Neural cell (in vitro differentiated cells): ENCODE measurements at regions not wholly inside any gene's neighbourhood (a gene's known extent, or its start where the extent isn't known, plus 50 kb on each side); places are given as distances from the start of the nearest gene placed in this dataset.

Experiments used
- H2AFZ ChIP-seq: fragments of 200-600, 300-800 bp; sonication (generic), shearing (Covaris generic); 2 replicates; pipeline ENCODE4 v1.6.0; 2014; ENCODE audit warnings: low read depth, mild to moderate bottlenecking, antibody characterized with exemption, low read length, moderate library complexity
- H3F3A ChIP-seq: fragments of 200-600 bp; shearing (Covaris generic); 2 replicates; pipeline ENCODE4 v1.6.1; 2016; ENCODE audit warnings: mild to moderate bottlenecking, moderate library complexity, mixed read lengths, antibody characterized with exemption, low read length; ENCODE audit not compliant: insufficient read depth, poor library complexity, severe bottlenecking
- H3K27ac ChIP-seq: fragments of 200-600, 300-800 bp; sonication (generic), shearing (Covaris generic); 2 replicates; pipeline ENCODE4 v1.5.1; 2014; ENCODE audit warnings: mild to moderate bottlenecking, low read length, moderate library complexity
- H3K27me3 ChIP-seq: fragments of 300-800, 200-600 bp; sonication (generic), shearing (Covaris generic); 2 replicates; pipeline ENCODE4 v1.6.0; 2014; ENCODE audit warnings: mild to moderate bottlenecking, low read depth, low read length, moderate library complexity; ENCODE audit not compliant: insufficient read depth
- H3K36me3 ChIP-seq: fragments of 300-800, 200-600 bp; sonication (generic), shearing (Covaris generic); 2 replicates; pipeline ENCODE4 v1.5.1; 2014; ENCODE audit warnings: mild to moderate bottlenecking, antibody characterized with exemption, low read length, moderate library complexity; ENCODE audit not compliant: insufficient read depth
- H3K4me2 ChIP-seq: fragments of 300-800, 200-600 bp; sonication (generic), shearing (Covaris generic); 2 replicates; pipeline ENCODE4 v1.6.0; 2014; ENCODE audit warnings: mild to moderate bottlenecking, low read length
- H3K4me3 ChIP-seq: fragments of 300-800, 200-600 bp; sonication (generic), shearing (Covaris generic); 2 replicates; pipeline ENCODE4 v1.5.1; 2014; ENCODE audit warnings: mild to moderate bottlenecking, low read length, moderate library complexity
- H3K79me2 ChIP-seq: fragments of 200-600 bp; shearing (Covaris generic); replicated peaks from 2 replicates; pipeline ENCODE4 v1.6.0; 2014; ENCODE audit warnings: mild to moderate bottlenecking, low read length, moderate library complexity; ENCODE audit not compliant: insufficient read depth
- H3K9ac ChIP-seq: fragments of 300-800, 200-600 bp; sonication (generic), shearing (Covaris generic); 2 replicates; pipeline ENCODE4 v1.6.1; 2016; ENCODE audit warnings: mild to moderate bottlenecking, low read length, mixed read lengths
- H3K9me2 ChIP-seq: fragments of 200-600 bp; shearing (Covaris generic); 2 replicates; pipeline ENCODE4 v1.6.1; 2016; ENCODE audit warnings: mild to moderate bottlenecking, low read length, mixed read lengths; ENCODE audit not compliant: insufficient read depth
- H3K9me3 ChIP-seq: fragments of 200-600, 300-800 bp; sonication (generic), shearing (Covaris generic); 2 replicates; pipeline ENCODE4 v1.6.1; 2016; ENCODE audit warnings: mild to moderate bottlenecking, mixed run types, low read length, moderate library complexity, mixed read lengths
- H4K20me1 ChIP-seq: fragments of 200-600 bp; shearing (Covaris generic); 2 replicates; pipeline ENCODE4 v1.6.1; 2016; ENCODE audit warnings: mild to moderate bottlenecking, mixed run types; ENCODE audit not compliant: insufficient read depth
- EP300 ChIP-seq: fragments of 450-650 bp; conservative IDR thresholded peaks from 2 replicates; pipeline ENCODE4 v1.6.1; 2014; ENCODE audit warnings: antibody characterized with exemption, mild to moderate bottlenecking, moderate library complexity; ENCODE audit not compliant: poor library complexity, severe bottlenecking
- EZH2 ChIP-seq: fragments of 200-600, 300-800 bp; shearing (Covaris generic), sonication (generic); IDR thresholded peaks from 2 replicates; pipeline ENCODE4 v1.6.1; 2014; ENCODE audit warnings: antibody characterized with exemption, low read length, borderline replicate concordance, mild to moderate bottlenecking; ENCODE audit not compliant: insufficient read depth, poor library complexity, severe bottlenecking
- MXI1 ChIP-seq: fragments of 450-650 bp; conservative IDR thresholded peaks from 2 replicates; pipeline ENCODE4 v1.6.1; 2014; ENCODE audit warnings: antibody characterized with exemption, mild to moderate bottlenecking; ENCODE audit not compliant: poor library complexity, severe bottlenecking
- POLR2AphosphoS5 ChIP-seq: IDR thresholded peaks from 2 replicates; pipeline ENCODE4 v1.6.1; 2012
- RAD21 ChIP-seq: fragments of 450-650 bp; conservative IDR thresholded peaks from 2 replicates; pipeline ENCODE4 v1.6.1; 2014; ENCODE audit warnings: antibody characterized with exemption, mild to moderate bottlenecking, moderate library complexity
- SMC3 ChIP-seq: fragments of 450-650 bp; conservative IDR thresholded peaks from 2 replicates; pipeline ENCODE4 v1.6.1; 2014; ENCODE audit warnings: antibody characterized with exemption, mild to moderate bottlenecking, moderate library complexity; ENCODE audit not compliant: poor library complexity
- TAF1 ChIP-seq: IDR thresholded peaks from 2 replicates; pipeline ENCODE4 v1.6.1; 2012; ENCODE audit warnings: low read depth
- TF ChIP-seq, protein P1 (sequence below): IDR thresholded peaks from 2 replicates; pipeline ENCODE4 v1.6.1; 2012; ENCODE audit warnings: borderline replicate concordance
- TF ChIP-seq, protein P2 (sequence below): fragments of 450-650 bp; IDR thresholded peaks from 2 replicates; pipeline ENCODE4 v1.5.1; 2014; ENCODE audit warnings: antibody characterized with exemption, mild to moderate bottlenecking, moderate library complexity; ENCODE audit not compliant: poor library complexity, severe bottlenecking

DNA sequence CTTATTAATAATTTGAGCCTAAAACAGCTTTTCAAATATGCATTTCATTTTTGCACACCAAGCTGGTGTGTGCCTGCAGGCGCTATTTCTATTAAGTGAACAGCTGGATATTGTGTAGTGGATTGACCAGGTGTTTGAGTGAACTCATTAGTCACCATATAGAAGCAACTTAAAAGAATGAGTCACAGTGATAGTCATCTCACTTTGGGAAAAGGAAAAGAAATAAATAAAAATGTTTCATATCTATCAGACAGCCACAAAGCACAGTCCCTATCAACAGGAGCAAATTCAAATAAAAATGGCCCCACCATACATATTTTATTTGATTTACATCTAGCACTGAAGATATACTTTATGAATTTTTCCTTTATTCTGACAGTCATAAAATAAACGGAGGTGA, 456.5 kb upstream of the CDH9 start:
- Histone ChIP-seq H3K27me3 (no peaks in the 10 kb centered on the region), H3K4me3 (no peak overlapping the region), H3K36me3 (no peaks in the 10 kb centered on the region), H3K9me2 (no peaks in the 10 kb centered on the region), H4K20me1 (no peaks in the 10 kb centered on the region), H3K9me3 (no peaks in the 10 kb centered on the region), H3K27ac (no peak overlapping the region), H2AFZ (no peak overlapping the region), H3F3A (no peaks in the 10 kb centered on the region), H3K4me2 (no peak overlapping the region), H3K9ac (no peak overlapping the region), H3K79me2 (no peaks in the 10 kb centered on the region)
- TF ChIP-seq RAD21 (no peak), SMC3 (no peak), TAF1 (no peak), EP300 (no peak), POLR2AphosphoS5 (no peak), MXI1 (no peak), EZH2 (no peak)
- TF ChIP-seq, protein P1, sequence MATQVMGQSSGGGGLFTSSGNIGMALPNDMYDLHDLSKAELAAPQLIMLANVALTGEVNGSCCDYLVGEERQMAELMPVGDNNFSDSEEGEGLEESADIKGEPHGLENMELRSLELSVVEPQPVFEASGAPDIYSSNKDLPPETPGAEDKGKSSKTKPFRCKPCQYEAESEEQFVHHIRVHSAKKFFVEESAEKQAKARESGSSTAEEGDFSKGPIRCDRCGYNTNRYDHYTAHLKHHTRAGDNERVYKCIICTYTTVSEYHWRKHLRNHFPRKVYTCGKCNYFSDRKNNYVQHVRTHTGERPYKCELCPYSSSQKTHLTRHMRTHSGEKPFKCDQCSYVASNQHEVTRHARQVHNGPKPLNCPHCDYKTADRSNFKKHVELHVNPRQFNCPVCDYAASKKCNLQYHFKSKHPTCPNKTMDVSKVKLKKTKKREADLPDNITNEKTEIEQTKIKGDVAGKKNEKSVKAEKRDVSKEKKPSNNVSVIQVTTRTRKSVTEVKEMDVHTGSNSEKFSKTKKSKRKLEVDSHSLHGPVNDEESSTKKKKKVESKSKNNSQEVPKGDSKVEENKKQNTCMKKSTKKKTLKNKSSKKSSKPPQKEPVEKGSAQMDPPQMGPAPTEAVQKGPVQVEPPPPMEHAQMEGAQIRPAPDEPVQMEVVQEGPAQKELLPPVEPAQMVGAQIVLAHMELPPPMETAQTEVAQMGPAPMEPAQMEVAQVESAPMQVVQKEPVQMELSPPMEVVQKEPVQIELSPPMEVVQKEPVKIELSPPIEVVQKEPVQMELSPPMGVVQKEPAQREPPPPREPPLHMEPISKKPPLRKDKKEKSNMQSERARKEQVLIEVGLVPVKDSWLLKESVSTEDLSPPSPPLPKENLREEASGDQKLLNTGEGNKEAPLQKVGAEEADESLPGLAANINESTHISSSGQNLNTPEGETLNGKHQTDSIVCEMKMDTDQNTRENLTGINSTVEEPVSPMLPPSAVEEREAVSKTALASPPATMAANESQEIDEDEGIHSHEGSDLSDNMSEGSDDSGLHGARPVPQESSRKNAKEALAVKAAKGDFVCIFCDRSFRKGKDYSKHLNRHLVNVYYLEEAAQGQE: no peak
- TF ChIP-seq, protein P2, sequence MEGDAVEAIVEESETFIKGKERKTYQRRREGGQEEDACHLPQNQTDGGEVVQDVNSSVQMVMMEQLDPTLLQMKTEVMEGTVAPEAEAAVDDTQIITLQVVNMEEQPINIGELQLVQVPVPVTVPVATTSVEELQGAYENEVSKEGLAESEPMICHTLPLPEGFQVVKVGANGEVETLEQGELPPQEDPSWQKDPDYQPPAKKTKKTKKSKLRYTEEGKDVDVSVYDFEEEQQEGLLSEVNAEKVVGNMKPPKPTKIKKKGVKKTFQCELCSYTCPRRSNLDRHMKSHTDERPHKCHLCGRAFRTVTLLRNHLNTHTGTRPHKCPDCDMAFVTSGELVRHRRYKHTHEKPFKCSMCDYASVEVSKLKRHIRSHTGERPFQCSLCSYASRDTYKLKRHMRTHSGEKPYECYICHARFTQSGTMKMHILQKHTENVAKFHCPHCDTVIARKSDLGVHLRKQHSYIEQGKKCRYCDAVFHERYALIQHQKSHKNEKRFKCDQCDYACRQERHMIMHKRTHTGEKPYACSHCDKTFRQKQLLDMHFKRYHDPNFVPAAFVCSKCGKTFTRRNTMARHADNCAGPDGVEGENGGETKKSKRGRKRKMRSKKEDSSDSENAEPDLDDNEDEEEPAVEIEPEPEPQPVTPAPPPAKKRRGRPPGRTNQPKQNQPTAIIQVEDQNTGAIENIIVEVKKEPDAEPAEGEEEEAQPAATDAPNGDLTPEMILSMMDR: no peak

DNA sequence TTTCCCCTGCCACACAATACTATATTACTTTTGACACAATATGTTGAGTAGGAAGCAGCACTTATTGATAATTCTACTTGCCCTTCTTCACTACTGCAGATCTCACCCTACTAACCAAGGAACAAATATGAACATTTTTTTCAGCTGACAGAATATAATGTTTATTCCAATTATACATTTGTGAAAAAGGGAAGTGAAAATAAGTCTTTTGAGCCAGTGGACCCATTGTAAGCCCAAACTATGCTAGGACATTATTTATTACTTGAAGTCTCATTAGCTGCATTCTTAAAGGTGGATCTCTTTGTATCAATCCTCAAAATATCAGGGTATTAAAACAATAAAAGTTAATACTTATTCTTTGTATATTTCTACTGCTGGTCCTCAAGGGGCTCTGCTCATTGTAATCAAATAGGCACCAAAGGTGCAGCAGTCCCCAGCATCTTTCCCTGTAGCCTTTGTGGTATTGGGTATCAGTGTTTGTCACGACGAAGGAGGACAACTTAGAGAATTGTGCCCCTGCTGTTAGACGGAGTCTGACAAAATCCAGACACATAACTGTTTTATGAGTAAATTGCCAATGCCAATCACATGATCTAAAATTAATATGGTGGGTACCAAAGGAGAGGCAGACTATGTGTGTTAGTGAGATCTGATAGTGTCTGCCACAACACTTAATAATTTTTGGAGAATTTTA, 453.5 kb upstream of the CDH9 start:
- H3K9me2 ChIP-seq: no peaks in the 10 kb centered on the region
- no peak overlapping the region for H2AFZ ChIP-seq
- no peak overlapping the region for H3K9ac ChIP-seq
- H3K9me3 ChIP-seq: no peaks in the 10 kb centered on the region
- no peaks in the 10 kb centered on the region for H3F3A ChIP-seq
- no peaks in the 10 kb centered on the region for H3K36me3 ChIP-seq
- H3K4me2 ChIP-seq: no peak overlapping the region
- no peak overlapping the region for H3K4me3 ChIP-seq
- H4K20me1 ChIP-seq: no peaks in the 10 kb centered on the region
- TF ChIP-seq, protein P1: no peak
- TF ChIP-seq SMC3 (no peak), POLR2AphosphoS5 (no peak), EZH2 (no peak), EP300 (no peak), RAD21 (no peak), TAF1 (no peak), MXI1 (no peak)
- TF ChIP-seq, protein P2: no peak
- no peaks in the 10 kb centered on the region for H3K27me3 ChIP-seq
- H3K79me2 ChIP-seq: no peaks in the 10 kb centered on the region
- no peak overlapping the region for H3K27ac ChIP-seq
